ENCODE measurements at regions not wholly inside any gene's neighbourhood (a gene's known extent, or its start where the extent isn't known, plus 50 kb on each side); places are given as distances from the start of the nearest gene placed in this dataset.
"Not testable (repeated sequence)": the region's sequence is repeated elsewhere in the genome, so short reads cannot be mapped to it uniquely, and the experiment has no call there.

GRCh38 chr4:118417800-118418199 is 65.0 kb upstream of the PRSS12 start:
- TF ChIP-seq CTCF (IDR thresholded peaks at IDR 0.05; ENCODE audit: poor library complexity); EZH2phosphoT487 (IDR thresholded peaks at IDR 0.05; ENCODE audit: low read depth, severe bottlenecking, unreplicated experiment); EZH2 (IDR thresholded peaks at IDR 0.05; ENCODE audit: borderline replicate concordance): not testable (repeated sequence)

Data from hepatocyte (in vitro differentiated cells).